Esophagus mucosa (tissue), 1 donor: ENCODE measurements at regions not wholly inside any gene's neighbourhood (a gene's known extent, or its start where the extent isn't known, plus 50 kb on each side); places are given as distances from the start of the nearest gene placed in this dataset.
A peak's percentile ranks its signal among the peaks of the same experiment; 100 is the strongest.

Experiments
- ATAC-seq: fragments of 200-7000 bp; cut with Tn5 transposase; one replicate; pipeline ENCODE4 v1.9.1; 2020
- donor health status: DM: yes; HTN: yes; CAD: no.

DNA sequence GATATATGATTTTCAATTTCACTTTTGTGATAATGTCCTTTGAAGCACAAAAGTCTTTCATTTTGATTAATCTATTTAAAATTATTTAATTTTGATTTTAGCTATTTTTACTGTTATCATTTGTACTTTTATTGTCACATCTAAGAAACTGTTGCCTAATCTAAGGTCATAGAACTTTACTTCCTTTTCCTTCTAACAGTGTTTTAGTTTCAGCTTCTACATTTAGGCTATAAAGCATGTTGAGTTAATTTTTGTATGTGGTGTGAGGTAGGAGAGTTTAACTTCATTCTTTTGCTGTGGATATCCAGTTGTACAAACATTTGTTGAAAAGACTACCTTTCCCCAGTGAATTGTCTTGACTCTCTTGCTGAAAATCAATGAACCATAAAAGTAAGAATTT lies 204.5 kb downstream of the TM2D1 start:
- ATAC-seq, result no peak

- no peak for ATAC-seq
These were observed 205.3 kb downstream of the TM2D1 start for GRCh38 chr1:61519631-61520030.

GRCh38 chr1:61518670-61519400 lies 206.1 kb downstream of the TM2D1 start:
- peak; percentile 79 for ATAC-seq

DNA sequence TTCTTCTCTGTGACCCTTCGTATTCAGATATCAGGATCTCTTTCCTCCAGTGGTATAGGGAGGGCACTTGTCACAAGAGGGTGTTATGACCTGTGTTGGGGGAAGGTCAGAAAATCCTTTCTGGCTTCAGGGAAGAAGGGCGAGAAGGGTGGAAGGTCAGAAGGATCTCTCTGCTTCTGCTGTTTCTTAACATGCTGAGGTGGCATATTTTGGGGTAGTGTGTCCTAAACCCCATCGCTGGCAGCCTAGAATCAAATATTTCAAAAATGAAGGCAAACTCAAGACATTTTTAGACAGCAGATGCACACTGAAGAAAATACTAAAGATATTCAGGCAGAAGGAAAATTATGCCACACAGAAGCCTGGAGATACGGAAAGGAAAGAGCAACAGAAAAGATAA lies 207.6 kb downstream of the TM2D1 start:
- no peak for ATAC-seq

- no peak for ATAC-seq
These were observed 209.8 kb downstream of the TM2D1 start for GRCh38 chr1:61515096-61515495.
